ENCODE measurements at regions not wholly inside any gene's neighbourhood (a gene's known extent, or its start where the extent isn't known, plus 50 kb on each side); places are given as distances from the start of the nearest gene placed in this dataset.

DNA sequence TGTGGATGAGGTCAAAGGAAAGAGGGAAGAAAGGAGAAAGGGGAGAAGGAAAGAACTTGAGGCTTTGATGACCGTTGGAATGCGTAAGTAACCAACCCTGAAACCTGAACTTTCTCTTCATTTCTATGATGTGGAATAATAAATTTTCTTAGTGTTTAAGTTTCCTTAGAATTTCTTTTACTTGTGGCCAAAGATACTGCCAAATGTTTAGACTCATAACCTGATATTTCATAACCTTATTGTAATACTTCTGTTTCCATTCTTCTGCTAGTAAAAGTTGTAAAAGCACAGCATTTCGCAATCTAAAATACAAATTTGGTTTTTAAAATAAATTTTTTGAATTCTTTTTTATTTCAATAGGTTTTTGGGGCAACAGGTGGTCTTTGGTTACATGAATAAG, 258.5 kb upstream of the GIMD1 start:
- no peaks in the 10 kb centered on the region for H3K4me1 ChIP-seq (ENCODE audit: control insufficient read depth, insufficient read depth, low read length, poor library complexity, severe bottlenecking)
- no peaks in the 10 kb centered on the region for H3K9me3 ChIP-seq (ENCODE audit: control insufficient read depth, low read length)
- H3K27ac ChIP-seq (ENCODE audit: low read depth, low read length, severe bottlenecking): no peak overlapping the region
- H3K36me3 ChIP-seq (ENCODE audit: control insufficient read depth, insufficient read depth, low read length): no peaks in the 10 kb centered on the region
- WGBS, 2 experiments (ENCODE audit: insufficient coverage in 2 of 2): 100% methylated on average over 1 of the region's 3 CpGs; no CpG with 5 or more reads in 1 of the 2 experiments
- H3K4me3 ChIP-seq (ENCODE audit: extremely low read depth, insufficient read depth, low read length, poor library complexity, severe bottlenecking): no peak overlapping the region

DNA sequence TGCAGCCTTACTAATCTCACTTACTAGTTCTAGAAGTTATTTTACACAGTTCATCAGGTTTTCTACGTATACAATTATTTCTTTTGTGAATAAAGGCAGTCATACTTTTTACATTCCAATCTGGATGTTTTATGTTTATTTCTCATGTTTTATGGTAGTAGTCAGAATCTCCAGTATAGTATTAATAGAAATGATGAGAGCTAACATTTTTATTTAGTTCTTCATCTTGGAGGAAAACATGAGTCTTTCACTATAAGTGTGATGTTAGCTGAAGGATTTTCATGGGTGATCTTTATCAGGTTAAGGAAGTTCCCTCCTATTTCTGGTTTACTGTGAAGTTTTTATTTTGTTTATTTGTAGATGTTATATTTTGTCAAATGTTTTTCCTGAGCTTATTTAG, 256.1 kb upstream of the GIMD1 start:
- no peak overlapping the region for H3K27ac ChIP-seq (ENCODE audit: low read depth, low read length, severe bottlenecking)
- H3K36me3 ChIP-seq (ENCODE audit: control insufficient read depth, insufficient read depth, low read length): no peaks in the 10 kb centered on the region
- no CpG with 5 or more reads among the region's 1 CpG for WGBS, 2 experiments (ENCODE audit: insufficient coverage in 2 of 2)
- H3K4me1 ChIP-seq (ENCODE audit: control insufficient read depth, insufficient read depth, low read length, poor library complexity, severe bottlenecking): no peaks in the 10 kb centered on the region
- no peaks in the 10 kb centered on the region for H3K9me3 ChIP-seq (ENCODE audit: control insufficient read depth, low read length)
- H3K4me3 ChIP-seq (ENCODE audit: extremely low read depth, insufficient read depth, low read length, poor library complexity, severe bottlenecking): no peak overlapping the region

DNA sequence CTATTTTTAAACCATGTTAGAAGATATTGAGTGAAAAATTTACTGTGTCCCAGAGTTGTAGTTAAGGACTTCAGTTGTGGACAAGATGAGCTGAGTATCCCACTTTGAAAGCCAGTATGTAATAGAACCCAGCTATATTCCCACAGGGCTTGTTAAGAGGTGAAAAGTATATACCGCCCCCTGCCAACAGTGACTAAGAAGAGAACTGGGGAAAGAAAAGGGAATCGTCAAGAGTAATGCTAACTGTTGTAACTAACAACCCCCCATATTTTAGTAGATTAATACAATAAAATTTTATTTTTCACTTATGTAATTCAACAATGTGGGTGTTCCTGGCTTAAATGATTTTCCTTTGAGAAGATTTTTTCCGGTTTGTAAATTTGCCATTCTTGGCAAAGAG, 250.4 kb upstream of the GIMD1 start:
- WGBS, 2 experiments (ENCODE audit: insufficient coverage in 2 of 2): 100% methylated on average over 1 of the region's 3 CpGs; no CpG with 5 or more reads in 1 of the 2 experiments
- H3K4me3 ChIP-seq (ENCODE audit: extremely low read depth, insufficient read depth, low read length, poor library complexity, severe bottlenecking): no peak overlapping the region
- H3K9me3 ChIP-seq (ENCODE audit: control insufficient read depth, low read length): no peaks in the 10 kb centered on the region
- no peaks in the 10 kb centered on the region for H3K4me1 ChIP-seq (ENCODE audit: control insufficient read depth, insufficient read depth, low read length, poor library complexity, severe bottlenecking)
- H3K36me3 ChIP-seq (ENCODE audit: control insufficient read depth, insufficient read depth, low read length): no peaks in the 10 kb centered on the region
- H3K27ac ChIP-seq (ENCODE audit: low read depth, low read length, severe bottlenecking): no peak overlapping the region

DNA sequence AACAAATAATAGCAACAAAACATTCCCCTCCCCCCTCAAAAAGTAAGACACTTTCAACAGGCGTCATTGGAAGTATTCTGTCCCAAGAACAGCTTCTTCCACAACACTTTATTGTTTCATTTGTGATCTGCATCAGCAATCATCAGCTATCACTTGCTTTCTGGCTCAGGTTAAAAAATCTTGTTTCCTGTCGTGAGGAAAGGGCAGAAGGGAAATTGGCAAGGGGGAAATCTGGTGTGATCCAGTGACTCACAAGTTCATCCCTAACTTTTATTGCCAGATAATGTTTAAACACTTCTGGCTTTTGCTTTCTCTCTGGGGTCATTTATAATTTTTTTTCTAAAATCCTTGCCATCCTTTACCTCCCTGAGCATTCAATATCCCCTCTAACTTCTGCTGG, 247.4 kb upstream of the GIMD1 start:
- H3K27ac ChIP-seq (ENCODE audit: low read depth, low read length, severe bottlenecking): no peak overlapping the region
- H3K4me3 ChIP-seq (ENCODE audit: extremely low read depth, insufficient read depth, low read length, poor library complexity, severe bottlenecking): no peak overlapping the region
- 60 to 100% methylated on average over 1 to 2 of the region's 2 CpGs for WGBS, 2 experiments (ENCODE audit: insufficient coverage in 2 of 2)
- H3K4me1 ChIP-seq (ENCODE audit: control insufficient read depth, insufficient read depth, low read length, poor library complexity, severe bottlenecking): no peaks in the 10 kb centered on the region
- H3K36me3 ChIP-seq (ENCODE audit: control insufficient read depth, insufficient read depth, low read length): no peaks in the 10 kb centered on the region
- no peaks in the 10 kb centered on the region for H3K9me3 ChIP-seq (ENCODE audit: control insufficient read depth, low read length)

GRCh38 chr4:106615410-106615945, 246.9 kb upstream of the GIMD1 start:
- Histone ChIP-seq H3K4me1 (ENCODE audit: control insufficient read depth, insufficient read depth, low read length, poor library complexity, severe bottlenecking) (no peaks in the 10 kb centered on the region), H3K36me3 (ENCODE audit: control insufficient read depth, insufficient read depth, low read length) (no peaks in the 10 kb centered on the region), H3K4me3 (ENCODE audit: extremely low read depth, insufficient read depth, low read length, poor library complexity, severe bottlenecking) (no peak overlapping the region), H3K9me3 (ENCODE audit: control insufficient read depth, low read length) (peaks cover 1% of the 10 kb centered on the region), H3K27ac (ENCODE audit: low read depth, low read length, severe bottlenecking) (no peak overlapping the region)
- 82 to 88% methylated on average over 1 to 2 of the region's 4 CpGs for WGBS, 2 experiments (ENCODE audit: insufficient coverage in 2 of 2)

DNA sequence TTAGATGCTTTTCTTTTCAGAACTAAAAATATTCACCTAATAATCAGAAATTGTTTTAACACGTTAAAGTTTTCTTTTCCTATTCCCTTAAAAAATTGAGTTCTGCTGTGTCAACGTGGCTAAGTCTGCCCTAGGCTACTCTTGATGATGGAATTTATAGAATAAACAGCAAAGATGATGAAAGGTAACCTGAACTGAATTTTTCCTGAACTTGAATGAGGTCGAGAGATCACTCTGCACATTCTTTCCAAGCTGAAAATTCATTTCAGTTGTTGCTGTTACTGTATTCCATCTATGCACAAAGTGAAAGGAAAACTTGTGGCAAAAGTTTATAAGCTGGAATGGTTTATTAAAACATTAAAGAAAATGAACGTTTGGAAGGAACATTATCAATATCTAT, 245.9 kb upstream of the GIMD1 start:
- Histone ChIP-seq H3K36me3 (ENCODE audit: control insufficient read depth, insufficient read depth, low read length) (no peaks in the 10 kb centered on the region), H3K9me3 (ENCODE audit: control insufficient read depth, low read length) (peaks cover 7% of the 10 kb centered on the region), H3K27ac (ENCODE audit: low read depth, low read length, severe bottlenecking) (no peak overlapping the region), H3K4me3 (ENCODE audit: extremely low read depth, insufficient read depth, low read length, poor library complexity, severe bottlenecking) (no peak overlapping the region), H3K4me1 (ENCODE audit: control insufficient read depth, insufficient read depth, low read length, poor library complexity, severe bottlenecking) (no peaks in the 10 kb centered on the region)
- WGBS, 2 experiments (ENCODE audit: insufficient coverage in 2 of 2): 86 to 94% methylated on average over 1 to 2 of the region's 4 CpGs

DNA sequence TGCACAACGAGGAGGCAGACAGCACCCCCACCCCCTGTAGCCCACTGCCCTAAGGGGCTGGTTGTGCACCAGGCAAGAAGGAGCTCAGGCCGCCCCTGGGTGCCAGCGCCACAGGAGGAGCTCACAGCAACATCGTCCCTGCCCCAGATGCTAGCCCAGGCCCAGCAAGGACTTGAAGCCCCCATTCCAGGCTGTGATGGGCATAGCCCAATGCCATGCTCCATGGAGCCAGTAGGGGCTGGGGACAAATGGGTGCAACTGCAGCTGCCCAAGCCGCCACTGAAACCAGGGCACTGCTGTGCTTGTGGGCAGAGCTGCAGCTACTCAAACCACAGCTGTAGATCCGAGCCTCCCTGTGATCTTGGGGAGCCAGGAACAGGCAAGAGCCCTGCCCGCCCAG, 241.3 kb upstream of the GIMD1 start:
- Histone ChIP-seq H3K36me3 (ENCODE audit: control insufficient read depth, insufficient read depth, low read length) (no peaks in the 10 kb centered on the region), H3K9me3 (ENCODE audit: control insufficient read depth, low read length) (peaks cover 7% of the 10 kb centered on the region), H3K4me1 (ENCODE audit: control insufficient read depth, insufficient read depth, low read length, poor library complexity, severe bottlenecking) (no peaks in the 10 kb centered on the region), H3K4me3 (ENCODE audit: extremely low read depth, insufficient read depth, low read length, poor library complexity, severe bottlenecking) (no peak overlapping the region), H3K27ac (ENCODE audit: low read depth, low read length, severe bottlenecking) (no peak overlapping the region)
- WGBS, 2 experiments (ENCODE audit: insufficient coverage in 2 of 2): 87 to 91% methylated on average over 4 to 5 of the region's 7 CpGs

- H3K9me3 ChIP-seq (ENCODE audit: control insufficient read depth, low read length): peaks cover 15% of the 10 kb centered on the region
- H3K4me3 ChIP-seq (ENCODE audit: extremely low read depth, insufficient read depth, low read length, poor library complexity, severe bottlenecking): no peak overlapping the region
- WGBS, 2 experiments (ENCODE audit: insufficient coverage in 2 of 2): no CpG with 5 or more reads among the region's 2 CpGs
- no peaks in the 10 kb centered on the region for H3K36me3 ChIP-seq (ENCODE audit: control insufficient read depth, insufficient read depth, low read length)
- H3K4me1 ChIP-seq (ENCODE audit: control insufficient read depth, insufficient read depth, low read length, poor library complexity, severe bottlenecking): no peaks in the 10 kb centered on the region
- no peak overlapping the region for H3K27ac ChIP-seq (ENCODE audit: low read depth, low read length, severe bottlenecking)
Observed at GRCh38 chr4:106607558-106607957, 239.0 kb upstream of the GIMD1 start.

GRCh38 chr4:106604319-106605051, 235.9 kb upstream of the GIMD1 start:
- Histone ChIP-seq H3K9me3 (ENCODE audit: control insufficient read depth, low read length) (peaks cover 8% of the 10 kb centered on the region), H3K27ac (ENCODE audit: low read depth, low read length, severe bottlenecking) (no peak overlapping the region), H3K4me3 (ENCODE audit: extremely low read depth, insufficient read depth, low read length, poor library complexity, severe bottlenecking) (no peak overlapping the region), H3K4me1 (ENCODE audit: control insufficient read depth, insufficient read depth, low read length, poor library complexity, severe bottlenecking) (no peaks in the 10 kb centered on the region), H3K36me3 (ENCODE audit: control insufficient read depth, insufficient read depth, low read length) (no peaks in the 10 kb centered on the region)
- 94 to 97% methylated on average over 3 to 4 of the region's 4 CpGs for WGBS, 2 experiments (ENCODE audit: insufficient coverage in 2 of 2)

GRCh38 chr4:106603471-106603870, 234.9 kb upstream of the GIMD1 start:
- Histone ChIP-seq H3K9me3 (ENCODE audit: control insufficient read depth, low read length) (peaks cover 8% of the 10 kb centered on the region), H3K4me1 (ENCODE audit: control insufficient read depth, insufficient read depth, low read length, poor library complexity, severe bottlenecking) (no peaks in the 10 kb centered on the region), H3K4me3 (ENCODE audit: extremely low read depth, insufficient read depth, low read length, poor library complexity, severe bottlenecking) (no peak overlapping the region), H3K27ac (ENCODE audit: low read depth, low read length, severe bottlenecking) (no peak overlapping the region), H3K36me3 (ENCODE audit: control insufficient read depth, insufficient read depth, low read length) (no peaks in the 10 kb centered on the region)
- WGBS, 2 experiments (ENCODE audit: insufficient coverage in 2 of 2): 94 to 96% methylated on average over 3 of the region's 3 CpGs

GRCh38 chr4:106602711-106603110, 234.1 kb upstream of the GIMD1 start:
- Histone ChIP-seq H3K4me1 (ENCODE audit: control insufficient read depth, insufficient read depth, low read length, poor library complexity, severe bottlenecking) (no peaks in the 10 kb centered on the region), H3K4me3 (ENCODE audit: extremely low read depth, insufficient read depth, low read length, poor library complexity, severe bottlenecking) (no peak overlapping the region), H3K27ac (ENCODE audit: low read depth, low read length, severe bottlenecking) (no peak overlapping the region), H3K9me3 (ENCODE audit: control insufficient read depth, low read length) (peaks cover 8% of the 10 kb centered on the region), H3K36me3 (ENCODE audit: control insufficient read depth, insufficient read depth, low read length) (no peaks in the 10 kb centered on the region)
- 80% methylated on average over 1 of the region's 2 CpGs; no CpG with 5 or more reads in 1 of the 2 experiments for WGBS, 2 experiments (ENCODE audit: insufficient coverage in 2 of 2)

Data from mesodermal cell (in vitro differentiated cells).